Mesenchymal stem cell (in vitro differentiated cells and primary cell): ENCODE measurements at regions not wholly inside any gene's neighbourhood (a gene's known extent, or its start where the extent isn't known, plus 50 kb on each side); places are given as distances from the start of the nearest gene placed in this dataset.
A peak's percentile ranks its signal among the peaks of the same experiment; 100 is the strongest.

Experiments
- DNase-seq: peaks from one replicate; pipeline ENCODE4 v3.0.0-alpha.2; 2013
- H2AFZ ChIP-seq: one replicate; pipeline ENCODE4 v1.6.1; 2013; ENCODE audit warnings: low read depth, mild to moderate bottlenecking, control low read depth, inconsistent platforms, low read length, moderate library complexity
- H2AK5ac ChIP-seq: 2 replicates; pipeline ENCODE4 v1.6.1; 2013; ENCODE audit warnings: low read length, moderate library complexity, mild to moderate bottlenecking, inconsistent platforms; ENCODE audit not compliant: severe bottlenecking
- H2BK120ac ChIP-seq: one replicate; pipeline ENCODE4 v1.6.1; 2013; ENCODE audit warnings: low read depth, mild to moderate bottlenecking, inconsistent platforms, low read length, moderate library complexity
- H2BK12ac ChIP-seq, 2 experiments: one replicate each; pipeline ENCODE4 v1.6.1; 2013; ENCODE audit warnings: inconsistent platforms in 2 of 2, low read length in 2 of 2, mild to moderate bottlenecking in 2 of 2, moderate library complexity in 2 of 2, control low read depth in 1 of 2
- H2BK15ac ChIP-seq: one replicate; pipeline ENCODE4 v1.6.1; 2013; ENCODE audit warnings: mild to moderate bottlenecking, low read depth, inconsistent platforms; ENCODE audit not compliant: poor library complexity, severe bottlenecking
- H2BK5ac ChIP-seq: 2 replicates; pipeline ENCODE4 v1.6.1; 2013; ENCODE audit warnings: low read depth, mild to moderate bottlenecking, low read length, control low read depth, inconsistent platforms; ENCODE audit not compliant: poor library complexity, severe bottlenecking
- H3K14ac ChIP-seq, 2 experiments: one replicate each; pipeline ENCODE4 v1.6.1; 2013; ENCODE audit warnings: inconsistent platforms in 2 of 2, low read length in 2 of 2, control low read depth in 1 of 2, mild to moderate bottlenecking in 1 of 2, moderate library complexity in 1 of 2
- H3K18ac ChIP-seq, 2 experiments: one replicate each; pipeline ENCODE4 v1.6.1; 2013; ENCODE audit warnings: inconsistent platforms in 2 of 2, low read length in 2 of 2, control low read depth in 1 of 2, low read depth in 1 of 2, mild to moderate bottlenecking in 1 of 2
- H3K23ac ChIP-seq, 2 experiments: one replicate each; pipeline ENCODE4 v1.6.1; 2013; ENCODE audit warnings: inconsistent platforms in 2 of 2, low read length in 2 of 2, mild to moderate bottlenecking in 2 of 2, moderate library complexity in 2 of 2, control low read depth in 1 of 2
- H3K27ac ChIP-seq: 2 replicates; pipeline ENCODE4 v1.5.1; 2013; ENCODE audit warnings: mild to moderate bottlenecking, moderate library complexity, low read length, control low read depth, inconsistent platforms; ENCODE audit not compliant: poor library complexity, severe bottlenecking
- H3K27me3 ChIP-seq, 2 experiments: 2 replicates each; pipeline versions ENCODE4 v1.6.1 to v1.7.0; 2013; ENCODE audit warnings: low read length in 2 of 2, mild to moderate bottlenecking in 2 of 2, moderate library complexity in 2 of 2, control low read depth in 1 of 2, inconsistent platforms in 1 of 2; ENCODE audit not compliant: control insufficient read depth in 1 of 2, insufficient read depth in 1 of 2
- H3K36me3 ChIP-seq, 2 experiments: 2 replicates each; pipeline versions ENCODE4 v1.6.1 to v1.7.0; 2013; ENCODE audit warnings: low read length in 2 of 2, control low read depth in 1 of 2, inconsistent platforms in 1 of 2, low read depth in 1 of 2, mild to moderate bottlenecking in 1 of 2; ENCODE audit not compliant: insufficient read depth in 2 of 2, control insufficient read depth in 1 of 2
- H3K4ac ChIP-seq, 2 experiments: one replicate each; pipeline ENCODE4 v1.6.1; 2013; ENCODE audit warnings: inconsistent platforms in 2 of 2, low read length in 2 of 2, mild to moderate bottlenecking in 2 of 2, moderate library complexity in 2 of 2, control low read depth in 1 of 2, low read depth in 1 of 2
- H3K4me1 ChIP-seq: 2 replicates; pipeline ENCODE4 v1.6.1; 2013; ENCODE audit warnings: low read depth, low read length, control low read depth; ENCODE audit not compliant: control insufficient read depth, insufficient read depth
- H3K4me2 ChIP-seq: 2 replicates; pipeline ENCODE4 v1.6.1; 2013; ENCODE audit warnings: low read length, mild to moderate bottlenecking, inconsistent platforms; ENCODE audit not compliant: poor library complexity, severe bottlenecking
- H3K4me3 ChIP-seq, 2 experiments: 2 replicates each; pipeline versions ENCODE4 v1.5.1 to v1.7.0; 2013; ENCODE audit warnings: low read length in 2 of 2, mild to moderate bottlenecking in 2 of 2, control low read depth in 1 of 2, low read depth in 1 of 2; ENCODE audit not compliant: insufficient read depth in 1 of 2
- H3K79me1 ChIP-seq: replicated peaks from 2 replicates; pipeline ENCODE4 v1.6.1; 2013; ENCODE audit warnings: mild to moderate bottlenecking, control low read depth, low read length, inconsistent platforms; ENCODE audit not compliant: poor library complexity, severe bottlenecking
- H3K9ac ChIP-seq: 2 replicates; pipeline ENCODE4 v1.7.0; 2013; ENCODE audit warnings: mild to moderate bottlenecking, low read length, moderate library complexity
- H3K9me3 ChIP-seq: 2 replicates; pipeline ENCODE4 v1.7.0; 2013; ENCODE audit warnings: mild to moderate bottlenecking, low read length; ENCODE audit not compliant: control insufficient read depth
- H4K8ac ChIP-seq: one replicate; pipeline ENCODE4 v1.6.1; 2013; ENCODE audit warnings: inconsistent platforms, mild to moderate bottlenecking, low read length, moderate library complexity
- H4K91ac ChIP-seq: one replicate; pipeline ENCODE4 v1.6.1; 2013; ENCODE audit warnings: mild to moderate bottlenecking, low read length, inconsistent platforms
- WGBS: methylation state at CpG from one replicate; pipeline ENCODE4 v1.1.7; 2013; ENCODE audit warnings: mixed read lengths; 5-methylcytosine and 5-hydroxymethylcytosine counted together

GRCh38 chr13:95485518-95486144, 66.9 kb upstream of the CLDN10 start:
- no peak overlapping the region for H2BK120ac ChIP-seq
- no peak overlapping the region for H2BK12ac ChIP-seq
- H4K8ac ChIP-seq = no peak overlapping the region
- peak overlapping the region in 1 of 2 experiments; percentile 38 for H3K18ac ChIP-seq
- H3K14ac ChIP-seq = no peak overlapping the region
- H3K27me3 ChIP-seq = no peaks in the 10 kb centered on the region
- H3K4me3 ChIP-seq = no peak overlapping the region
- H4K91ac ChIP-seq = no peak overlapping the region
- no peak overlapping the region for H2BK15ac ChIP-seq
- no peaks in the 10 kb centered on the region for H3K9me3 ChIP-seq
- DNase-seq = no peak
- H3K4me1 ChIP-seq = peaks cover 8% of the 10 kb centered on the region
- no peak overlapping the region for H3K4me2 ChIP-seq
- no peak overlapping the region for H2BK5ac ChIP-seq
- no peaks in the 10 kb centered on the region for H3K79me1 ChIP-seq
- no peak overlapping the region for H3K23ac ChIP-seq
- WGBS = 74% methylated on average over 3 of the region's 3 CpGs
- no peak overlapping the region for H2AFZ ChIP-seq
- H3K9ac ChIP-seq = no peak overlapping the region
- no peaks in the 10 kb centered on the region for H3K36me3 ChIP-seq
- H3K4ac ChIP-seq = no peak overlapping the region
- no peak overlapping the region for H3K27ac ChIP-seq
- H2AK5ac ChIP-seq = no peak overlapping the region

GRCh38 chr13:95492044-95492801, 60.3 kb upstream of the CLDN10 start:
- no peak overlapping the region for H4K8ac ChIP-seq
- H3K4me3 ChIP-seq = no peak overlapping the region
- no peak overlapping the region for H4K91ac ChIP-seq
- peaks cover 5% of the 10 kb centered on the region for H3K9me3 ChIP-seq
- no peak overlapping the region for H2BK12ac ChIP-seq
- H3K27me3 ChIP-seq = no peaks in the 10 kb centered on the region
- H3K4me2 ChIP-seq = no peak overlapping the region
- no peak for DNase-seq
- no peak overlapping the region for H3K9ac ChIP-seq
- no peaks in the 10 kb centered on the region for H3K36me3 ChIP-seq
- H2BK15ac ChIP-seq = no peak overlapping the region
- H3K14ac ChIP-seq = no peak overlapping the region
- no peak overlapping the region for H3K27ac ChIP-seq
- no peak overlapping the region for H3K18ac ChIP-seq
- H2BK5ac ChIP-seq = no peak overlapping the region
- no peaks in the 10 kb centered on the region for H3K4me1 ChIP-seq
- no peak overlapping the region for H3K4ac ChIP-seq
- H2AFZ ChIP-seq = no peak overlapping the region
- no peak overlapping the region for H2BK120ac ChIP-seq
- H2AK5ac ChIP-seq = no peak overlapping the region
- H3K23ac ChIP-seq = no peak overlapping the region
- no peaks in the 10 kb centered on the region for H3K79me1 ChIP-seq
- WGBS = 65% methylated on average over 7 of the region's 8 CpGs

GRCh38 chr13:95494082-95494681, 58.3 kb upstream of the CLDN10 start:
- no peak overlapping the region for H3K14ac ChIP-seq
- peak; percentile 69 for DNase-seq
- H3K27me3 ChIP-seq = no peaks in the 10 kb centered on the region
- no peak overlapping the region for H2BK5ac ChIP-seq
- H3K4me2 ChIP-seq = no peak overlapping the region
- H3K27ac ChIP-seq = no peak overlapping the region
- no peak overlapping the region for H2BK12ac ChIP-seq
- no peak overlapping the region for H2AFZ ChIP-seq
- H3K79me1 ChIP-seq = no peaks in the 10 kb centered on the region
- H2BK120ac ChIP-seq = no peak overlapping the region
- H3K4me1 ChIP-seq = no peaks in the 10 kb centered on the region
- H3K4ac ChIP-seq = no peak overlapping the region
- H3K36me3 ChIP-seq = no peaks in the 10 kb centered on the region
- no peak overlapping the region for H4K91ac ChIP-seq
- H3K9me3 ChIP-seq = peaks cover 5% of the 10 kb centered on the region
- H2BK15ac ChIP-seq = no peak overlapping the region
- H3K18ac ChIP-seq = no peak overlapping the region
- no peak overlapping the region for H3K4me3 ChIP-seq
- WGBS = 50% methylated on average over 2 of the region's 7 CpGs
- no peak overlapping the region for H2AK5ac ChIP-seq
- no peak overlapping the region for H4K8ac ChIP-seq
- H3K23ac ChIP-seq = no peak overlapping the region
- H3K9ac ChIP-seq = no peak overlapping the region

- H3K36me3 ChIP-seq = no peaks in the 10 kb centered on the region
- no peak overlapping the region for H3K4me2 ChIP-seq
- WGBS = 70% methylated on average over 4 of the region's 4 CpGs
- no peak overlapping the region for H3K4ac ChIP-seq
- H4K8ac ChIP-seq = no peak overlapping the region
- no peak overlapping the region for H4K91ac ChIP-seq
- H2BK5ac ChIP-seq = no peak overlapping the region
- DNase-seq = no peak
- H3K27me3 ChIP-seq = peaks cover 0 to 8% of the 10 kb centered on the region in 2 experiments
- H3K79me1 ChIP-seq = no peaks in the 10 kb centered on the region
- no peak overlapping the region for H3K18ac ChIP-seq
- no peak overlapping the region for H2BK12ac ChIP-seq
- no peak overlapping the region for H3K4me3 ChIP-seq
- no peak overlapping the region for H3K9ac ChIP-seq
- H3K14ac ChIP-seq = no peak overlapping the region
- no peak overlapping the region for H3K23ac ChIP-seq
- no peak overlapping the region for H2AK5ac ChIP-seq
- H2BK120ac ChIP-seq = no peak overlapping the region
- no peak overlapping the region for H3K27ac ChIP-seq
- H2AFZ ChIP-seq = no peak overlapping the region
- no peak overlapping the region for H2BK15ac ChIP-seq
- H3K4me1 ChIP-seq = no peaks in the 10 kb centered on the region
- peaks cover 8% of the 10 kb centered on the region for H3K9me3 ChIP-seq
Observed at GRCh38 chr13:95496485-95496884, 56.0 kb upstream of the CLDN10 start.
